ENCODE measurements at regions not wholly inside any gene's neighbourhood (a gene's known extent, or its start where the extent isn't known, plus 50 kb on each side); places are given as distances from the start of the nearest gene placed in this dataset.
"Not testable (repeated sequence)": the region's sequence is repeated elsewhere in the genome, so short reads cannot be mapped to it uniquely, and the experiment has no call there.

GRCh38 chr14:22106700-22107697 is 433.4 kb upstream of the OR4E1 start:
- Histone ChIP-seq H3K79me2 (no peaks in the 10 kb centered on the region), H3K4me2 (ENCODE audit: low read length) (no peak overlapping the region), H3K27ac (no peak overlapping the region), H3K4me3 (ENCODE audit: low read depth, low read length) (no peak overlapping the region), H3K9me3 (ENCODE audit: control insufficient read depth, low read length) (no peaks in the 10 kb centered on the region), H3K4me1 (no peaks in the 10 kb centered on the region), H2AFZ (no peak overlapping the region), H3K9ac (no peak overlapping the region), H3K36me3 (ENCODE audit: control insufficient read depth, insufficient read depth, low read length) (no peaks in the 10 kb centered on the region), H3K27me3 (ENCODE audit: control insufficient read depth, insufficient read depth, low read length) (no peaks in the 10 kb centered on the region)
- TF ChIP-seq CTCF (IDR thresholded peaks at IDR 0.05) = no peak

- TF ChIP-seq CTCF (IDR thresholded peaks at IDR 0.05) = no peak
- H3K4me1 ChIP-seq = no peaks in the 10 kb centered on the region
- no peak overlapping the region for H3K4me3 ChIP-seq (ENCODE audit: low read depth, low read length)
- no peaks in the 10 kb centered on the region for H3K79me2 ChIP-seq
- H3K9me3 ChIP-seq (ENCODE audit: control insufficient read depth, low read length) = no peaks in the 10 kb centered on the region
- no peaks in the 10 kb centered on the region for H3K27me3 ChIP-seq (ENCODE audit: control insufficient read depth, insufficient read depth, low read length)
- no peak overlapping the region for H3K27ac ChIP-seq
- H3K36me3 ChIP-seq (ENCODE audit: control insufficient read depth, insufficient read depth, low read length) = no peaks in the 10 kb centered on the region
- H2AFZ ChIP-seq = no peak overlapping the region
- no peak overlapping the region for H3K4me2 ChIP-seq (ENCODE audit: low read length)
- H3K9ac ChIP-seq = no peak overlapping the region
These were observed 432.0 kb upstream of the OR4E1 start for GRCh38 chr14:22105624-22106006.

GRCh38 chr14:22105006-22105623 is 431.5 kb upstream of the OR4E1 start:
- Histone ChIP-seq H2AFZ (no peak overlapping the region), H3K79me2 (no peaks in the 10 kb centered on the region), H3K4me2 (ENCODE audit: low read length) (no peak overlapping the region), H3K9ac (no peak overlapping the region), H3K4me1 (no peaks in the 10 kb centered on the region), H3K9me3 (ENCODE audit: control insufficient read depth, low read length) (no peaks in the 10 kb centered on the region), H3K27me3 (ENCODE audit: control insufficient read depth, insufficient read depth, low read length) (no peaks in the 10 kb centered on the region), H3K27ac (no peak overlapping the region), H3K36me3 (ENCODE audit: control insufficient read depth, insufficient read depth, low read length) (no peaks in the 10 kb centered on the region), H3K4me3 (ENCODE audit: low read depth, low read length) (no peak overlapping the region)
- no peak for TF ChIP-seq CTCF (IDR thresholded peaks at IDR 0.05)

- not testable (repeated sequence) for H3K4me2 ChIP-seq (ENCODE audit: low read length); H3K4me1 ChIP-seq; H2AFZ ChIP-seq
These were observed 427.1 kb upstream of the OR4E1 start for GRCh38 chr14:22100764-22101120.

GRCh38 chr14:22099942-22100763 is 426.5 kb upstream of the OR4E1 start:
- Histone ChIP-seq H3K9ac (no peak overlapping the region), H3K36me3 (ENCODE audit: control insufficient read depth, insufficient read depth, low read length) (no peaks in the 10 kb centered on the region), H3K4me2 (ENCODE audit: low read length) (no peak overlapping the region), H3K27me3 (ENCODE audit: control insufficient read depth, insufficient read depth, low read length) (no peaks in the 10 kb centered on the region), H3K9me3 (ENCODE audit: control insufficient read depth, low read length) (no peaks in the 10 kb centered on the region), H2AFZ (no peak overlapping the region), H3K79me2 (no peaks in the 10 kb centered on the region), H3K4me1 (no peaks in the 10 kb centered on the region), H3K27ac (no peak overlapping the region), H3K4me3 (ENCODE audit: low read depth, low read length) (no peak overlapping the region)
- no peak for TF ChIP-seq CTCF (IDR thresholded peaks at IDR 0.05)

More at GRCh38 chr14:22100764-22101120, 427.1 kb upstream of the OR4E1 start:
- H3K9me3 ChIP-seq (ENCODE audit: control insufficient read depth, low read length); H3K36me3 ChIP-seq (ENCODE audit: control insufficient read depth, insufficient read depth, low read length); H3K27ac ChIP-seq; H3K9ac ChIP-seq; H3K79me2 ChIP-seq; H3K4me3 ChIP-seq (ENCODE audit: low read depth, low read length); H3K27me3 ChIP-seq (ENCODE audit: control insufficient read depth, insufficient read depth, low read length): not testable (repeated sequence)
